ENCODE measurements at regions not wholly inside any gene's neighbourhood (a gene's known extent, or its start where the extent isn't known, plus 50 kb on each side); places are given as distances from the start of the nearest gene placed in this dataset.

DNA sequence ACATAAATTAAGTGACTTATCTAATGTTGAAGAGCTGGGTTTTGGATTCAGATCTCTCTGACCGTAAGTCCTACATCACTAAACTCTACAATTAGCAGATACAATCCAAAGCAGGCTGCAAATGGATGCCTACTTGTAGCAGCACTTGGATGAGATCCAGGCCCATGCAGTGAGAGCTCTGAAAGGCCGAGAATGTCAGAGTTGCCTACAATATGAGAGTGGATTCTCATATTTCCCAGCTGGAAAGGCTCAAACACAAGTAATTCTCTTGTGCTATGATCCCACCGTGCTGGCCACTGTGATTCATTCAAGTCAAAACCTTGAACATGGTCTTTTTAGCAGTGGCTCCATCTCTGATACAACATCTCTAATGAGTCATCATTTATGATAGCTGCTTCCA lies 125.4 kb upstream of the CHRDL1 start:
- Histone ChIP-seq H3K9me3 (ENCODE audit: control insufficient read depth, insufficient read depth, low read length) (no peaks in the 10 kb centered on the region), H2BK120ac (ENCODE audit: low read depth, low read length) (no peak overlapping the region), H3K27me3 (ENCODE audit: control insufficient read depth, insufficient read depth, low read length) (peaks cover 4% of the 10 kb centered on the region), H3K9ac (ENCODE audit: low read depth, low read length) (no peak overlapping the region), H3K4me1 (ENCODE audit: control insufficient read depth, insufficient read depth, low read length) (no peaks in the 10 kb centered on the region), H4K91ac (ENCODE audit: insufficient read depth, low read depth, low read length) (no peak overlapping the region), H2AK5ac (ENCODE audit: low read depth, low read length) (no peak overlapping the region), H2BK15ac (ENCODE audit: low read depth, low read length) (no peak overlapping the region), H3K14ac (replicated peaks; ENCODE audit: low read depth, low read length) (no peak overlapping the region), H4K8ac (ENCODE audit: low read depth in 2 of 2, low read length in 2 of 2) (no peak overlapping the region), H3K9me1 (ENCODE audit: insufficient read depth, low read length) (no peaks in the 10 kb centered on the region), H2AFZ (replicated peaks; ENCODE audit: low read length, poor library complexity) (no peak overlapping the region), H4K20me1 (ENCODE audit: insufficient read depth, low read length) (no peaks in the 10 kb centered on the region), H3K18ac (ENCODE audit: low read depth, low read length) (no peak overlapping the region), H2BK5ac (ENCODE audit: low read depth, low read length, poor library complexity, severe bottlenecking) (no peak overlapping the region), H3K4me3 (ENCODE audit: insufficient read depth, low read depth, low read length) (no peak overlapping the region), H3K4me2 (ENCODE audit: low read depth, low read length) (no peak overlapping the region), H3K36me3 (ENCODE audit: control insufficient read depth, insufficient read depth, low read length) (no peaks in the 10 kb centered on the region), H4K5ac (ENCODE audit: low read depth, low read length) (no peak overlapping the region), H3K79me1 (ENCODE audit: low read depth in 1 of 2, low read length in 2 of 2) (no peaks in the 10 kb centered on the region), H2BK20ac (ENCODE audit: low read depth, low read length) (no peak overlapping the region), H3K56ac (ENCODE audit: extremely low read depth, insufficient read depth, low read length) (no peak overlapping the region), H3K27ac (ENCODE audit: insufficient read depth, low read length) (no peak overlapping the region), H3K4ac (ENCODE audit: low read depth, low read length) (no peak overlapping the region), H3K23ac (ENCODE audit: low read depth, low read length) (no peak overlapping the region), H2AK9ac (replicated peaks; ENCODE audit: low read depth, low read length, poor library complexity) (no peak overlapping the region)
- dilution Hi-C loops (cut with HindIII; ENCODE audit: low sequenced_read_pairs, unreplicated experiment) (no loop called here), intact Hi-C loops (cut with micrococcal nuclease) (no loop called here), in situ Hi-C loops (cut with MboI; ENCODE audit: low sequenced_read_pairs) (no loop called here)
- no TSS peak for BruUV-seq (replicated peaks)
- no peak for ATAC-seq (ENCODE audit: low read depth)
- ChIA-PET POLR2A (ENCODE audit: unreplicated experiment) (no interaction called here), CTCF (no interaction called here)
- no peak for DNase-seq
- WGBS, 2 experiments (ENCODE audit: extremely low coverage in 2 of 2, insufficient read length in 1 of 2): 20% methylated on average over 2 of the region's 3 CpGs; no CpG with 5 or more reads in 1 of the 2 experiments
- TF ChIP-seq CHD1 (IDR thresholded peaks at IDR 0.05; ENCODE audit: low read depth, low read length) (no peak), MAFK (IDR thresholded peaks at IDR 0.05; ENCODE audit: low read depth, low read length) (no peak), RFX5 (IDR thresholded peaks at IDR 0.05; ENCODE audit: low read depth, low read length) (no peak), BHLHE40 (IDR thresholded peaks at IDR 0.05; ENCODE audit: low read depth, low read length) (no peak), CEBPB (IDR thresholded peaks at IDR 0.05; ENCODE audit: low read depth, low read length) (no peak), RAD21 (IDR thresholded peaks at IDR 0.05; ENCODE audit: low read length) (no peak), NFE2L2 (IDR thresholded peaks at IDR 0.05; ENCODE audit: low read depth, low read length) (no peak), SMC3 (IDR thresholded peaks at IDR 0.05; ENCODE audit: low read depth, low read length) (no peak), RCOR1 (IDR thresholded peaks at IDR 0.05; ENCODE audit: insufficient replicate concordance, low read length) (no peak), MXI1 (IDR thresholded peaks at IDR 0.05; ENCODE audit: borderline replicate concordance, low read depth, low read length) (no peak), MAZ (IDR thresholded peaks at IDR 0.05; ENCODE audit: borderline replicate concordance, low read depth, low read length) (no peak), POLR2A (IDR thresholded peaks at IDR 0.05; ENCODE audit: low read depth, low read length) (no peak), FOS (IDR thresholded peaks at IDR 0.05; ENCODE audit: low read depth, low read length) (no peak)
- TF ChIP-seq, protein P1, sequence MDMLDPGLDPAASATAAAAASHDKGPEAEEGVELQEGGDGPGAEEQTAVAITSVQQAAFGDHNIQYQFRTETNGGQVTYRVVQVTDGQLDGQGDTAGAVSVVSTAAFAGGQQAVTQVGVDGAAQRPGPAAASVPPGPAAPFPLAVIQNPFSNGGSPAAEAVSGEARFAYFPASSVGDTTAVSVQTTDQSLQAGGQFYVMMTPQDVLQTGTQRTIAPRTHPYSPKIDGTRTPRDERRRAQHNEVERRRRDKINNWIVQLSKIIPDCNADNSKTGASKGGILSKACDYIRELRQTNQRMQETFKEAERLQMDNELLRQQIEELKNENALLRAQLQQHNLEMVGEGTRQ (IDR thresholded peaks at IDR 0.05; ENCODE audit: low read depth, low read length): no peak
- TF ChIP-seq, protein P2, sequence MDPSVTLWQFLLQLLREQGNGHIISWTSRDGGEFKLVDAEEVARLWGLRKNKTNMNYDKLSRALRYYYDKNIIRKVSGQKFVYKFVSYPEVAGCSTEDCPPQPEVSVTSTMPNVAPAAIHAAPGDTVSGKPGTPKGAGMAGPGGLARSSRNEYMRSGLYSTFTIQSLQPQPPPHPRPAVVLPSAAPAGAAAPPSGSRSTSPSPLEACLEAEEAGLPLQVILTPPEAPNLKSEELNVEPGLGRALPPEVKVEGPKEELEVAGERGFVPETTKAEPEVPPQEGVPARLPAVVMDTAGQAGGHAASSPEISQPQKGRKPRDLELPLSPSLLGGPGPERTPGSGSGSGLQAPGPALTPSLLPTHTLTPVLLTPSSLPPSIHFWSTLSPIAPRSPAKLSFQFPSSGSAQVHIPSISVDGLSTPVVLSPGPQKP (IDR thresholded peaks at IDR 0.05; ENCODE audit: borderline replicate concordance, low read depth, low read length): no peak
- TF ChIP-seq, protein P3, sequence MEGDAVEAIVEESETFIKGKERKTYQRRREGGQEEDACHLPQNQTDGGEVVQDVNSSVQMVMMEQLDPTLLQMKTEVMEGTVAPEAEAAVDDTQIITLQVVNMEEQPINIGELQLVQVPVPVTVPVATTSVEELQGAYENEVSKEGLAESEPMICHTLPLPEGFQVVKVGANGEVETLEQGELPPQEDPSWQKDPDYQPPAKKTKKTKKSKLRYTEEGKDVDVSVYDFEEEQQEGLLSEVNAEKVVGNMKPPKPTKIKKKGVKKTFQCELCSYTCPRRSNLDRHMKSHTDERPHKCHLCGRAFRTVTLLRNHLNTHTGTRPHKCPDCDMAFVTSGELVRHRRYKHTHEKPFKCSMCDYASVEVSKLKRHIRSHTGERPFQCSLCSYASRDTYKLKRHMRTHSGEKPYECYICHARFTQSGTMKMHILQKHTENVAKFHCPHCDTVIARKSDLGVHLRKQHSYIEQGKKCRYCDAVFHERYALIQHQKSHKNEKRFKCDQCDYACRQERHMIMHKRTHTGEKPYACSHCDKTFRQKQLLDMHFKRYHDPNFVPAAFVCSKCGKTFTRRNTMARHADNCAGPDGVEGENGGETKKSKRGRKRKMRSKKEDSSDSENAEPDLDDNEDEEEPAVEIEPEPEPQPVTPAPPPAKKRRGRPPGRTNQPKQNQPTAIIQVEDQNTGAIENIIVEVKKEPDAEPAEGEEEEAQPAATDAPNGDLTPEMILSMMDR (conservative IDR thresholded peaks at IDR 0.05; ENCODE audit: low read depth, low read length): no peak
